ENCODE measurements at regions not wholly inside any gene's neighbourhood (a gene's known extent, or its start where the extent isn't known, plus 50 kb on each side); places are given as distances from the start of the nearest gene placed in this dataset.

DNA sequence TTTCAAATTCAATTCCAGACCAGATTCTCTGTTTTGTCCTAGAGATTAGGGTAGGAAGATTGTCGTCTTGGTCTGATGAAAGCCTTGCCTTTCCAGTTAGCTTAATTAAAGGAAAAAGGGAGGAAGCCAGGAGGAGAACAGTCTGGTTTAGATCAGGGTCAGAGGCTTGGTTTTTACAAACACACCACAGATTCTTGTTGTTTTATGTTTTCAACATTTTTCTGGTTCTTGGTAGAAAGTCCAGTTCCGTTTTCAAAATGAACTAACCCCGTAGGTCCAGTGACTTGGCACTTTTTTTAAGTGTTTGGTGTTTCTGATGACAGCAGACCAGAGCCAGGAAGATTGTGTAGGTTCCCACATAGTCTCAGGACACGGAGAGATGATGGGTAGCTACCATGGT is 167.1 kb upstream of the INHBA start:
- DNase-seq: no peak
- CTCF ChIA-PET: interaction anchor here (1.0 kb wide), 1 partner anchor 71 kb away, joined by 5 read pairs; no protein-coding TSS in a partner anchor
- Mint-ChIP-seq H3K27ac (no peak overlapping the region), H3K9me3 (peaks cover 8% of the 10 kb centered on the region), H3K4me1 (peaks cover 21% of the 10 kb centered on the region), H3K36me3 (no peaks in the 10 kb centered on the region), H3K27me3 (peaks cover 12% of the 10 kb centered on the region), H3K4me3 (no peak overlapping the region)

DNA sequence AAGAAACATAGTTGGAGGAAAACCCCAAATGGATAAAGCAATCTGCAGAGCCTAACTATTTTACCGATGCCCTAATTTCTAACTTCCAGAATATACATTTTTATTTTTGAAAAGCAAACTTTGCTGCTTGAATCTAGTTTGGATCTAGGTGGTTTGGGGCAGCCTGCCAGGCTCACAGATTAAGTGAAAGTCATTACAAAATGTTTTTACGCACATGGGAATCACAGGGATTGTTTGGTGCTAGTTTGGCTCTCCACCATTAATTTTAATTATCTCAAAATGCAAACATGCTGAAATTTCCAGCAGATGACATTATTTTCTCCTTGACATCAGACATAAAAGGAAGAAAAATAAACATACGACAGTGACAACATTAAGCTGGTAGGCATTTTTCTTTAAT is 166.7 kb upstream of the INHBA start:
- peaks cover 17% of the 10 kb centered on the region for H3K4me1 Mint-ChIP-seq
- no peak overlapping the region for H3K4me3 Mint-ChIP-seq
- H3K27ac Mint-ChIP-seq: no peak overlapping the region
- H3K9me3 Mint-ChIP-seq: peaks cover 8% of the 10 kb centered on the region
- no peaks in the 10 kb centered on the region for H3K36me3 Mint-ChIP-seq
- peaks cover 12% of the 10 kb centered on the region for H3K27me3 Mint-ChIP-seq
- CTCF ChIA-PET: interaction anchor here (1.0 kb wide), 1 partner anchor 71 kb away, joined by 5 read pairs; no protein-coding TSS in a partner anchor
- no peak for DNase-seq

DNA sequence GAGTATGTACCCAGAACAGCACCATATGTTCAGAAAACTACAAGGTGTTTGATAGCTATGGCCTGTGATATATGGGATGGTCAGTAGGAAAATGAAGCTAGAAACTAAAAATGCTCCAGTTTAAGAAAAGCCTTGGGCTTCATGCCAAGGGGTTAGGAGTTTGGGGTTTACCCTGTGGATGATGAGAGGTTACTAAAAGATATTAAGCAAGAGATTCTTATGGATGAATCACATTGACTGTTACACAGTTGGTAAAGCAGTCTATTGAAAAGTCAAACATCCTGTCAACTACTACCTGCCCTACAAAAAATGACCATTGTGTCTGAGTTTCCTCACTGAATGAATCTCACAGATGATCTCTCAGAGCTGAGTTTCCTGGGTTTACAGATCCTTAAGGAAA is 166.2 kb upstream of the INHBA start:
- Mint-ChIP-seq H3K27me3 (peaks cover 8% of the 10 kb centered on the region), H3K36me3 (no peaks in the 10 kb centered on the region), H3K4me3 (no peak overlapping the region), H3K4me1 (peaks cover 12% of the 10 kb centered on the region), H3K9me3 (peaks cover 10% of the 10 kb centered on the region), H3K27ac (no peak overlapping the region)
- DNase-seq: no peak
- CTCF ChIA-PET: interaction anchor here (1.0 kb wide), 1 partner anchor 72 kb away, joined by 5 read pairs; no protein-coding TSS in a partner anchor

DNA sequence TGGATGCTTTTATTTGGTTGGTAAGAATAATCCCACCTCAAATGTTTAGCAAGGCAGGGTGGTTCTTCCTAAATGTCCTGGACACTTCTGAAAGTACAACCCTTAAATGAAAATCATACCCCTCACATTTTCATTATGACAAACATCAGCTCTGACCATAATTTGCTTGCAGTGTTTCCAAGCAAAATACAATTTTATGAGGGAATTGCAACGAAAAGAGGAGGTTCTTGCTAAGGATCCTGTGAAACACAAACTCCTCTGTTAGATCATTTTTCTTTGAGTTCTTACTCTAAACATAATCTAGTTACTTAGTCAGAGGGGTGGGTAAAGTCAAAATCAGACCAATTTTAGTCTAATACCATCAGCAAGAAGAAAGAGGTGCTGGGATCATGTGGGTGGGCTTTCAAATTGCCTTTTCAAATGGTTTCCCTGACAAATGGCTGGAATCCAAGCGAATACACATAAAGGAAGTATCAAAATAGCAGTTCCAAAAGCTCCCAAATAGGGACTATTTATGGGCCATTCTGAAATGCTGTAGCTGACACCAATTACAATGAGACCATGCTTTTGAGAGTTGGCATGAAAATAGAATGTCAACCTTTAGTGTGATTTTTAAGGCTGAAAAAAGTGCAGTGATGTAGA is 164.9 kb upstream of the INHBA start:
- H3K36me3 Mint-ChIP-seq: no peaks in the 10 kb centered on the region
- no peak overlapping the region for H3K27ac Mint-ChIP-seq
- H3K4me3 Mint-ChIP-seq: no peak overlapping the region
- peaks cover 5% of the 10 kb centered on the region for H3K4me1 Mint-ChIP-seq
- CTCF ChIA-PET: no interaction called here
- H3K9me3 Mint-ChIP-seq: peaks cover 15% of the 10 kb centered on the region
- H3K27me3 Mint-ChIP-seq: peaks cover 4% of the 10 kb centered on the region
- no peak for DNase-seq

DNA sequence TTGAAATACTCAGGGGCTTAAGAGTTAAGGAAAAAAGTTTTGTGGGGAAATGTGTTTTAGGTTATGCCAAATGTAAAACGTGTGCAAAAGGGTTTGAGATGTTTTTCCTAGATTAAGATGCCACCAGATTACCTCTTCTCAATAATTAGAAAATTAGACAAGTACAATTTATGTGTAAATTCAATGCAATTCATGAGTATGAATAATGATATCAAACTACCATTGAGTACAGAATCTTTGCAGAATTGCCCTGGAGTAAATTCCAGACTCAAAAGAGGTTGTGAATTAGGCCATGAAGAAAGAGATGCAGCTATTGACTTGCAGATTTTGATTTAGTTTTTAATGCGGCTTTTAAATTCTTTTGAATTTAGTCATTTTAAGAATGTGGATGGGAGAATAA is 159.4 kb upstream of the INHBA start:
- CTCF ChIA-PET: no interaction called here

DNA sequence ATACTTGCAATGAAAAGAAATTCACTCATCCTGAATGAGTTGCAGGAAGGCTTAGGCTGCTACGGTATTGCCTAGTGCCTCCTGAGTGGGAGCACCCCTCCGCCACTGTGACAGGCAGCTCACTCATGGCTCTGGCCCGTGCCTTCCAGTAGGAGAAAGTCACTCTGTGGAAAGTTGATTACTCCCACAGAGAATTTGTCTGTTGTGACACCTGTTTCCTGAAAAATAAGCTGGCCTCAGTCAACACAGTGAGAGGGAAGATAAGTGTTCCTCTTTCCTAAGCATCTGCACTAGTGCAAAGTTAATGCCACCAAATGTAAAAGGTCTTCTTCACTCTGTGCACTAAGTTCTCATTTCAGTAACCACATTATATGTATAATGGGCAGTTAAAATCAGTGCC is 158.8 kb upstream of the INHBA start:
- CTCF ChIA-PET: no interaction called here
- H3K27me3 Mint-ChIP-seq: peaks cover 5% of the 10 kb centered on the region
- H3K27ac Mint-ChIP-seq: no peak overlapping the region

More for the DNA sequence above, 159.4 kb upstream of the INHBA start:
- no peak for DNase-seq
- H3K4me1 Mint-ChIP-seq: no peaks in the 10 kb centered on the region
- H3K27ac Mint-ChIP-seq: no peak overlapping the region
- no peak overlapping the region for H3K4me3 Mint-ChIP-seq
- peaks cover 15% of the 10 kb centered on the region for H3K9me3 Mint-ChIP-seq
- peaks cover 5% of the 10 kb centered on the region for H3K27me3 Mint-ChIP-seq
- H3K36me3 Mint-ChIP-seq: no peaks in the 10 kb centered on the region

DNA sequence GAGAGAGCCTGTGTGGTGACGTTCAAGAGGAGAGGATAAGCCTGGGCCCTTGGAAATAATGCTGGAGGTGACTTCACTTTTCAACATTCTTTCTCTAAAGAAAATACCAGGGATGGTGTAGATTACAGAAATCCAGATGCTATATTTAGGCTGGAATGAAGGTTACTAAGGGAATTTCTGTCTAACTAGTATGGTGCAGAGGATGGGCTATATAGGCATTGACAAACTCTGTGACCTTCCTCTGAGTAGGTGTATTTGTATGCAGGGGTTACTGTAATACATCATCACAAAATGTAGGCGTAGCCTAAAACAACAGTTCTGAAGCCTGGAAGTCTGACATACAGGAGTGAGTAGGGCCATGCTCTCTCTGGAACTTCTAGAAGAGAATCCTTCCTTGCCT is 155.3 kb upstream of the INHBA start:
- CTCF ChIA-PET: no interaction called here
- Mint-ChIP-seq H3K36me3 (no peaks in the 10 kb centered on the region), H3K27me3 (peaks cover 10% of the 10 kb centered on the region), H3K27ac (no peak overlapping the region), H3K4me1 (no peaks in the 10 kb centered on the region), H3K9me3 (no peaks in the 10 kb centered on the region), H3K4me3 (no peak overlapping the region)
- no peak for DNase-seq

More for the DNA sequence above, 158.8 kb upstream of the INHBA start:
- Mint-ChIP-seq H3K36me3 (no peaks in the 10 kb centered on the region), H3K4me3 (no peak overlapping the region), H3K4me1 (no peaks in the 10 kb centered on the region), H3K9me3 (peaks cover 15% of the 10 kb centered on the region)
- no peak for DNase-seq

DNA sequence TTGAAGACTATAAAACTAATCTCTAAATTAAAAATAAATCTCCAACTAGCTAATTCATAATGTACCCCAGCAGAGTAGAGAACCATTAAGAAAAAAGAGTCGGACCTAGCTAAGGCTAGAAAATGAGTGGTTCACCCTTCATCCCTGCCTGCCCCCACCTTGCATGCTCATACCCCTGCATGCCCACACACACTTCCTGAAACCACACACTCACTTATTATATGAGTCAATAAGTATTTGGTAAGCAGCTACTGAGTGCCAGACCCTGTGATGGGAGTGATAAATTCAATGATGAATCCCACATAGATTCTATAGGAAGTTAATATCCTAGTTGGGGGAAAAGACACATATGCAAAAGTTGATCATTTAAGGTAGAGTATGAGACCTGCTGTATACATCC is 152.9 kb upstream of the INHBA start:
- Mint-ChIP-seq H3K27me3 (peaks cover 5% of the 10 kb centered on the region), H3K4me3 (no peak overlapping the region), H3K4me1 (no peaks in the 10 kb centered on the region), H3K36me3 (no peaks in the 10 kb centered on the region), H3K27ac (no peak overlapping the region), H3K9me3 (no peaks in the 10 kb centered on the region)
- CTCF ChIA-PET: no interaction called here
- DNase-seq: no peak

DNA sequence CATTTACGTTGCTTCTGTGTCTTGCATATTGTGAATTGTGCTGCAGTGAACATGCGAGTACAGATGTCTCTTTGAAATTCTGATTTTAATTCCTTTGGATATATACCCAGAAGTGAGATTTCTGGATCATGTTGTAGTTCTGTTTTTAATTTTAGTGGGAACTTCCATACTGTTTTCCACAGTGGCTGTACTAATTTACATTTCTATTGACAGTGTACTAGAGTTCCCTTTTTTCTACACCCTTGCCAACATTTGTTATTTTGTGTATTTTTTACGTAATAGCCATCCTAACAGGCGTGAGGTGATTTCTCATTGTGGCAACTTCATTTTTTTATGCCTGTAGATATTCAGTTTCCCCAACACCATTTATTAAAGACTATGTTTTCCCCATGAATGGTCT is 144.7 kb upstream of the INHBA start:
- Mint-ChIP-seq H3K27me3 (no peaks in the 10 kb centered on the region), H3K36me3 (peaks cover 3% of the 10 kb centered on the region), H3K4me3 (no peak overlapping the region), H3K9me3 (peaks cover 11% of the 10 kb centered on the region), H3K27ac (no peak overlapping the region), H3K4me1 (peaks cover 6% of the 10 kb centered on the region)
- CTCF ChIA-PET: no interaction called here
- DNase-seq: no peak

DNA sequence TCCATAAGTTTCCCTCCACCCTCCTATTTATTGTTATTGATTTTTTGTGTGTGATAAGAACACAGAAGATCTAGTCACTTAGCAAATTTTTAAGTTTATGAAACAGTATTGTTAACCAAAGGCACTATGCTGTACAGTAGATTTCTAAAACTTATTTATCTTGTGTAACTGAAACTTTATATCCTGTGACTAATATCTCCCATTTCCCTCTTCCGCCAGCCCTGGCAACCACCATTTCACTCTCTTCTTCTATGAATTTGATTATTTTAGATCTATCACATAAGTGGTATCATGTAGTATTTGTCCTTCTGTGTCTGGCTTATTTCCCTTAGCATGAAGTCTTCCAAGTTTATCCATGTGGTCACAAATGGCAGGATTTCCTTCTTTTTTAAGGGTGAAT is 144.3 kb upstream of the INHBA start:
- Mint-ChIP-seq H3K9me3 (peaks cover 11% of the 10 kb centered on the region), H3K36me3 (peaks cover 3% of the 10 kb centered on the region), H3K4me3 (no peak overlapping the region), H3K4me1 (peaks cover 6% of the 10 kb centered on the region), H3K27ac (no peak overlapping the region), H3K27me3 (no peaks in the 10 kb centered on the region)
- no peak for DNase-seq
- CTCF ChIA-PET: no interaction called here

DNA sequence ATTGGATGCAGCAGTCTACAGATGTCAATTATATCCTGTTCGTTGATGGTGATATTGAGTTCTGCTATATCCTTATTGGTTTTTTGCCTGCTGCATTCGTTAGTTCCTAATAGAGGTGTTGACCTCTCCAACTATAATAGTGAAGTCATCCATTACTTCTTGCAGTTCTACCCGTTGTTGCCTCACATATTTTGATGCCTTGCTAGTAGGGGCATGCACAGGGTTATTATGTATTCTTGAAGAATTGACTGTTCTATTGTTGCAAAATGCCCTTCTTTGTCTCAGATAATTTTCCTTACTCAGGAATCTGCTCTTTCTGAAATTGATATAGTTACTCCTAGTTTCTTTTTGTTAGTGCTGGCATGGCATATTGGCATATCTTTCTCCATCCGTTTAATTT is 140.1 kb upstream of the INHBA start:
- H3K36me3 Mint-ChIP-seq: no peaks in the 10 kb centered on the region
- H3K27ac Mint-ChIP-seq: no peak overlapping the region
- no peak overlapping the region for H3K4me3 Mint-ChIP-seq
- H3K27me3 Mint-ChIP-seq: no peaks in the 10 kb centered on the region
- no peak for DNase-seq
- H3K4me1 Mint-ChIP-seq: no peaks in the 10 kb centered on the region
- CTCF ChIA-PET: no interaction called here
- H3K9me3 Mint-ChIP-seq: peaks cover 8% of the 10 kb centered on the region

DNA sequence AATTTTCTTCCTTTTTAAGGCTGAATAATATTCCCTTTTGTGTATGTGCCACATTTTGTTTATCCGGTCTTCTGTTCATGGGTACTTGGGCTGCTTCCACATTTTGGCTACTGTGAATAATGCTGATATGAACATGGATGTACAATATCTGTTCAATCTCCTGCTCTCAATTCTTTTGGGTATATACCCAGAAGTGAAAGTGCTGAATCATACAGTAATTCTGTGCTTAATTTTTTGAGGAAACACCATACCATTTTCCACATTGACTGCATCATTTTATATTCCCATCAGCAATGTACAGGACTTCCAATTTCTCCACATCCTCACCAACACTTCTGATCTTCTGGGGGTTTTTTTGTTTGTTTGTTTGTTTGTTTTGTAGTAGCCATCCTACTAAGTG is 135.0 kb upstream of the INHBA start:
- Mint-ChIP-seq H3K4me1 (no peaks in the 10 kb centered on the region), H3K27me3 (peaks cover 7% of the 10 kb centered on the region), H3K4me3 (no peak overlapping the region), H3K36me3 (no peaks in the 10 kb centered on the region), H3K27ac (no peak overlapping the region), H3K9me3 (peaks cover 5% of the 10 kb centered on the region)
- DNase-seq: no peak
- CTCF ChIA-PET: no interaction called here

DNA sequence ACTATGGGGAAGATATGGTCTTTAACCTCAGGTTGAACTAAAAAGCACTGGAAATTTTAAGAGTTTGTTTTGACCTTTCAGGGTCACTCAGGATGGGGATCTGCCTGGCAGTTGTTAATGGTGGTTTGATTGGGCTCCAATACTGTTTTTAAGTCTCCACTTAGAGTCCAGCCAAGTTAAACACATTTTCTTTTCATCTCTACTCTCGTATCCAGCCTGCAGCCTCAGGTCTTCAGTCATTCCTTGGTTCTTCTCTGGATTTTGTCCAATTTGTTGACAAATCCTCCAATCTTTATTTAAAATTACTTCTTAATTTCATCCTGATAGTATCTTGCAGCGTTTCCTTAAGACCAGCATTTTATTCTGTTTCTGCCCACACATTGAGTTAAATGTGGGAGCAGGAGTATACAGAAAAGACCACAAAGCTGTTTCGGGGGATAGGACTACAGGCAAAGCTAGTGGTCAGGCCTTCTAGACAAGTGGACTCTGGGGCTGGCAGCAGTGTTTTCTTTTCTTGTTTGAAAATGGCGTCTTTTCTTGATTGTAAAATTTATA is 133.2 kb upstream of the INHBA start:
- CTCF ChIA-PET: no interaction called here
- H3K4me1 Mint-ChIP-seq: no peaks in the 10 kb centered on the region
- peaks cover 7% of the 10 kb centered on the region for H3K27me3 Mint-ChIP-seq
- H3K4me3 Mint-ChIP-seq: no peak overlapping the region
- H3K36me3 Mint-ChIP-seq: no peaks in the 10 kb centered on the region
- H3K9me3 Mint-ChIP-seq: peaks cover 13% of the 10 kb centered on the region
- no peak for DNase-seq
- no peak overlapping the region for H3K27ac Mint-ChIP-seq

DNA sequence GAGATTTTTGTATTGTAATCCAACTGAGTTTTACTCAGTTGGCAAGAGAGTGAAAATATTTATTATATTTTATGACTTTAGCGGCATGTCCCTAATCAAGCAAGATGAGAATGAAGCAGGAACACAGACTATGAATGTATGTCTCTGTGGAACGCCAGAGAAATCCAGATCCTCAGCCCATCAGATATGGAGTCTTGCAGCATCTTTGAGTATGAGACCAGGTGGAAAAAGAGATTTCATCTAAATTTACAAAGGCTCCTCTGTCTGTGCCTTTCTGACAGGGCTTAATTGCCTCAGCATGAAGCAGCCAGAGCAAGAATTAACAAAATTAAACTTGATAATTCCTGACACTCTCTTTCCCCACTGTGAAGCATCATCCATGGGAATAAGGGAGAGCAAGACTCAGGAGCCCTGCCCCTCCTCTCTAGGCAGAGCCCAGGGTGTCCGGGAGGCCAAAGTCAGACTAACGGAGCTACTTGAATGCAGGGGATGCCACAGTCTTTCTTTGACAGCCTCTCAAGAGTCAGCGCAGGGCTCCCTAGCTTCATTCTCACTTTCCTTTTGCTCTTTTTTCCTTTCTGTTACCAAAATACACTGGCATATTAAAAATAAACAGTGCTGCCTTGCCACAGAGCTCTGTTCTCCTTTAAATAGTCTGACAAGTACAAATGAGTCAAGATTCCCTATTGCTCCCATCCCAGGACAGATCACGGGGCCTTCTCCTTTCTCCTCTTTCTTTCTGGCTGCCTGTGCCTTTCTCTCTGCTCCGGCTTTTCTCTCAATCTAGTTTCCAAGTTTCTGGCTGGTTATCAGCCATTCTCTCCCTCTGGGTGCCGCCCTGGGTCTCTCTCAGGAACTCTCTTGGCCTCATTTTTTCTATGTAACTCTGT is 132.2 kb upstream of the INHBA start:
- Mint-ChIP-seq H3K4me3 (no peak overlapping the region), H3K4me1 (no peaks in the 10 kb centered on the region), H3K27me3 (peaks cover 7% of the 10 kb centered on the region), H3K36me3 (no peaks in the 10 kb centered on the region), H3K9me3 (peaks cover 12% of the 10 kb centered on the region), H3K27ac (no peak overlapping the region)
- CTCF ChIA-PET: no interaction called here
- no peak for DNase-seq

DNA sequence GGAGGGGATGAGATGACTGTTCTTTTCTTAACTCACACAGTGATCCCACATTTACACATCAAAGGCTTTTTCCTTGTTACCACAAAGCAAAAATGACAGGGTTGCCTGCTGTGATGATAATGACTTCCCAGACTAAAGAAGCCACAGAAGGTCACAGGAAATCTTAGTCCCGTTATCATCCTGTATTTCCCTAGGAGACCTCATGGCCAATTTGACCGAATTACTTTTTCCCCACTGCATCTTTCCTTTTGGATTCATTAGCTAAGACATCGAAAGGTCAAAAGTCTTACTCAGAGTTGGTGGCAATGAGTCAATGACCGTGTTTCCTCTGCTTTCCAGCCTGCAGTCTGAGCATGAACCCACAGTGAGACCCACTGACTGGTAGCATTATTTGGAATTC is 130.1 kb upstream of the INHBA start:
- Mint-ChIP-seq H3K27me3 (peaks cover 7% of the 10 kb centered on the region), H3K4me1 (no peaks in the 10 kb centered on the region), H3K9me3 (peaks cover 8% of the 10 kb centered on the region), H3K4me3 (no peak overlapping the region), H3K27ac (no peak overlapping the region), H3K36me3 (no peaks in the 10 kb centered on the region)
- DNase-seq: no peak
- CTCF ChIA-PET: no interaction called here

All from activated naive CD4-positive, alpha-beta T cell treated with anti-CD3 and anti-CD28 coated beads, Interleukin-2, amount 10 ng/mL, durations not matched to agents 7 days and 5 days (primary cell).